Activated CD8-positive, alpha-beta T cell treated with anti-CD3 and anti-CD28 coated beads, Interleukin-2, amount 10 ng/mL, durations not matched to agents 7 days and 5 days (primary cell): ENCODE measurements at regions not wholly inside any gene's neighbourhood (a gene's known extent, or its start where the extent isn't known, plus 50 kb on each side); places are given as distances from the start of the nearest gene placed in this dataset.

Source experiments
- ATAC-seq: fragments of 150-1000 bp; cut with Tn5 transposase; one replicate; pipeline ENCODE4 v1.10.0; 2021; ENCODE audit warnings: moderate library complexity
- CTCF ChIA-PET: fragments of 350-600 bp; sonication (Branson Sonifier 250); formaldehyde crosslinking; loops from one replicate; lab custom pipeline; 2021; ENCODE audit warnings: antibody characterized with exemption; lab: Charles Lee
- POLR2A ChIA-PET: fragments of 350-600 bp; sonication (Branson Sonifier 250); formaldehyde crosslinking; loops from one replicate; lab custom pipeline; 2021; ENCODE audit warnings: antibody characterized with exemption; lab: Charles Lee
- DNase-seq: peaks from one replicate; pipeline ENCODE4 v3.0.0-alpha.2; 2020
- H3K27ac Mint-ChIP-seq: one replicate; pipeline ENCODE4 v1.8.0; 2021; ENCODE audit warnings: mild to moderate bottlenecking, mixed read lengths
- H3K27me3 Mint-ChIP-seq: one replicate; pipeline ENCODE4 v1.8.0; 2021; ENCODE audit warnings: low read depth, mixed read lengths
- H3K36me3 Mint-ChIP-seq: one replicate; pipeline ENCODE4 v1.8.0; 2021; ENCODE audit warnings: low read depth, mixed read lengths
- H3K4me1 Mint-ChIP-seq: one replicate; pipeline ENCODE4 v1.8.0; 2021; ENCODE audit warnings: low read depth, mixed read lengths
- H3K4me3 Mint-ChIP-seq: one replicate; pipeline ENCODE4 v1.8.0; 2021; ENCODE audit warnings: mild to moderate bottlenecking, mixed read lengths
- H3K9me3 Mint-ChIP-seq: one replicate; pipeline ENCODE4 v1.8.0; 2022; ENCODE audit warnings: mixed read lengths; ENCODE audit not compliant: insufficient read depth

DNA sequence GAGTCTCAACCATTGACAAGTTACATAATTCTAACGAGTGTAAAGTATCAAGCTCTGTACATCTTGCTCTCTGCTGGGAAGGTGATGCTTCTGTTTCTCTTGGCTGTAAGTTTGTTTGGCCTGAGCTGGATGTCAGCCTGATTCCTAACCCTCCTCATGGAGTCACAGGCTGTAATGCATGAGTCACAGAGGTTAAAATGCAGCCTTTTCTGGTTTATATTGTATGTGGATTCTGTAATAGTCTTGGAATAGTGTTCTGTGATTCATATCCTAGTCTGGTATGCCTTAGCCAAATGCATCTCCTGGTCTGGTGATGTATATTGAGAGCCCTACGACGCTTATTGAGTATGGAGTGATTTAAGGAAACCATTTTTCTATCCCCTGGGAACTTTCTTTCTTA, 104.5 kb upstream of the FRMD6 start:
- ChIA-PET POLR2A (no interaction called here), CTCF (no interaction called here)
- Mint-ChIP-seq H3K27me3 (peaks cover 6% of the 10 kb centered on the region), H3K27ac (no peak overlapping the region), H3K36me3 (no peaks in the 10 kb centered on the region), H3K4me1 (no peaks in the 10 kb centered on the region), H3K4me3 (no peak overlapping the region), H3K9me3 (no peaks in the 10 kb centered on the region)
- ATAC-seq (no peak), DNase-seq (no peak)

DNA sequence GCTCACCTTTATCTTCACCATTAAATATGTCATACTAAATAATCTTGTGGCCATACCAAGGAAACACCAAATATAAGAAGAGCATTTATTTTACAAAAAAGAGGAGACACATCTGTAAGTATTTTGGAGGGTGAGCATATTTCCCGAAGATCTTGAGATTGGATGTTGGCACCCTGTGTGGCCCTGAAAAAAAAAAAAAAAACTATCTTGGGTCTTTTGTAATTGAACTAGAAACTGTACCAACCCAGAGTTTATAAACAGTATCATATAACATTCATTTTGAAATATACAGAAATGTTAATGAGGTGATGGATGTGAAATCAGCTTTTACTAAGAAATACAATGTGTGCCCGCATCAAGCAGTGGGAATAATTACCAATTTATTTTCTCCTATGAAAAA, 104.0 kb upstream of the FRMD6 start:
- Mint-ChIP-seq H3K4me1 (no peaks in the 10 kb centered on the region), H3K9me3 (no peaks in the 10 kb centered on the region), H3K4me3 (no peak overlapping the region), H3K27me3 (peaks cover 8% of the 10 kb centered on the region), H3K27ac (no peak overlapping the region), H3K36me3 (no peaks in the 10 kb centered on the region)
- CTCF ChIA-PET, result no interaction called here
- ATAC-seq (no peak), DNase-seq (no peak)
- POLR2A ChIA-PET, result no interaction called here

- H3K4me3 Mint-ChIP-seq, result no peak overlapping the region
- no peak overlapping the region for H3K27ac Mint-ChIP-seq
- ChIA-PET CTCF (no interaction called here), POLR2A (no interaction called here)
- no peaks in the 10 kb centered on the region for H3K36me3 Mint-ChIP-seq
- H3K4me1 Mint-ChIP-seq, result no peaks in the 10 kb centered on the region
- ATAC-seq (no peak), DNase-seq (no peak)
- no peaks in the 10 kb centered on the region for H3K9me3 Mint-ChIP-seq
- peaks cover 9% of the 10 kb centered on the region for H3K27me3 Mint-ChIP-seq
These were observed 103.5 kb upstream of the FRMD6 start for GRCh38 chr14:51548187-51548586.

DNA sequence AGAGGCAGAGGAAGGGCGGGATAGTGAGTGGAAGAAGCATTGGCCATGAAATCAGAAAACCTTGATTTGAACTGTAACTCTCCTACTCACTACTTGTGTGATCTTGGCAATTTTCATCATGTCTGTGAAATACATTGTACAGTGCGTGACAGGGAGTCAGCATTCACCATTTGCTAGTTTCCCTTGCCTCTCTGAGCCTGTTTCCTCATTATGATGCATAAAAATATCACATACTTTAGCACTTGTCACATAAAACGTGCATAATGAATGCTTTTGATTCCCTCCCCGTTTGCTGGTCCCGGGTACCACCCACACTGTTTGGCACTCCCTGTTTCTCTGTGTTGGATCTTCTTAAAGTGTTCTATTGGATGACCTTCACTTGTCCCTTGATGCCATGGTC, 101.1 kb upstream of the FRMD6 start:
- H3K27ac Mint-ChIP-seq, result no peak overlapping the region
- H3K27me3 Mint-ChIP-seq, result peaks cover 12% of the 10 kb centered on the region
- DNase-seq (no peak), ATAC-seq (no peak)
- H3K4me3 Mint-ChIP-seq, result no peak overlapping the region
- ChIA-PET POLR2A (no interaction called here), CTCF (no interaction called here)
- no peaks in the 10 kb centered on the region for H3K9me3 Mint-ChIP-seq
- no peaks in the 10 kb centered on the region for H3K36me3 Mint-ChIP-seq
- H3K4me1 Mint-ChIP-seq, result no peaks in the 10 kb centered on the region

DNA sequence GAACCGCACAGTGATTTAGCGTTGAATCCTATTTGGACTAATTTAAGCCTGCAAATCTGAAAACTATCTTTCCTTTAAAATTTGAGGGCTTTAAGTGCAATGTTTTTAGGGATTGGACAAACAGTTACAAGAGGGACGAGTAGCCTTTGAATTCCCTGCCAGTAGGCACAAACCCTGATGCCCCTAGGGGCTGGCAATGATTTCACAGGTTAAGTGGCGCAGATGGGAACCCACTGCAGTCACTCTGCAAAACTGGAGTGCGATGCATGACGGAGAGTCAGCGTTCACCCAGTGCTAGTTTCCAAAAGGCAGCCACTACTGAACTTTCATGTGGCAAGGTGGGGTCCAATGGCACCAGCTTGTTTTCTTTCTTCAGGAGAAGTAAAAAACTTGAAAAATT, 99.4 kb upstream of the FRMD6 start:
- Mint-ChIP-seq H3K27me3 (peaks cover 10% of the 10 kb centered on the region), H3K4me1 (no peaks in the 10 kb centered on the region), H3K36me3 (no peaks in the 10 kb centered on the region), H3K9me3 (no peaks in the 10 kb centered on the region), H3K27ac (no peak overlapping the region), H3K4me3 (no peak overlapping the region)
- no peak for ATAC-seq
- no peak for DNase-seq
- ChIA-PET POLR2A (no interaction called here), CTCF (interaction anchor here (1.1 to 1.5 kb wide), 4 partner anchors 10 to 269 kb away, joined by 3 to 4 read pairs (median 4); no protein-coding TSS in a partner anchor)

- H3K4me1 Mint-ChIP-seq, result no peaks in the 10 kb centered on the region
- H3K27me3 Mint-ChIP-seq, result peaks cover 10% of the 10 kb centered on the region
- no peak overlapping the region for H3K4me3 Mint-ChIP-seq
- CTCF ChIA-PET, result interaction anchor here (1.1 to 1.5 kb wide), 4 partner anchors 10 to 270 kb away, joined by 3 to 4 read pairs (median 4); no protein-coding TSS in a partner anchor
- H3K36me3 Mint-ChIP-seq, result no peaks in the 10 kb centered on the region
- no peak overlapping the region for H3K27ac Mint-ChIP-seq
- ATAC-seq (no peak), DNase-seq (no peak)
- POLR2A ChIA-PET, result no interaction called here
- no peaks in the 10 kb centered on the region for H3K9me3 Mint-ChIP-seq
These were observed 98.8 kb upstream of the FRMD6 start for GRCh38 chr14:51552768-51553404.

GRCh38 chr14:51554339-51554920, 97.3 kb upstream of the FRMD6 start:
- no peaks in the 10 kb centered on the region for H3K36me3 Mint-ChIP-seq
- peaks cover 13% of the 10 kb centered on the region for H3K27me3 Mint-ChIP-seq
- DNase-seq, result no peak
- no peaks in the 10 kb centered on the region for H3K4me1 Mint-ChIP-seq
- no peak for ATAC-seq
- H3K9me3 Mint-ChIP-seq, result no peaks in the 10 kb centered on the region
- H3K4me3 Mint-ChIP-seq, result no peak overlapping the region
- CTCF ChIA-PET, result no interaction called here
- no peak overlapping the region for H3K27ac Mint-ChIP-seq
- POLR2A ChIA-PET, result no interaction called here

GRCh38 chr14:51554953-51555352, 96.8 kb upstream of the FRMD6 start:
- peaks cover 16% of the 10 kb centered on the region for H3K27me3 Mint-ChIP-seq
- no peak for DNase-seq
- H3K4me1 Mint-ChIP-seq, result no peaks in the 10 kb centered on the region
- no peak overlapping the region for H3K4me3 Mint-ChIP-seq
- CTCF ChIA-PET, result interaction anchor here (0.7 to 0.9 kb wide), 2 partner anchors 98 to 225 kb away, joined by 3 read pairs; no protein-coding TSS in a partner anchor
- ATAC-seq, result no peak
- no peaks in the 10 kb centered on the region for H3K36me3 Mint-ChIP-seq
- no peaks in the 10 kb centered on the region for H3K9me3 Mint-ChIP-seq
- H3K27ac Mint-ChIP-seq, result no peak overlapping the region
- POLR2A ChIA-PET, result no interaction called here

GRCh38 chr14:51561141-51561540, 90.6 kb upstream of the FRMD6 start:
- no peak for DNase-seq
- ATAC-seq, result no peak
- Mint-ChIP-seq H3K4me3 (no peak overlapping the region), H3K27me3 (peaks cover 5% of the 10 kb centered on the region), H3K27ac (no peak overlapping the region), H3K36me3 (no peaks in the 10 kb centered on the region), H3K9me3 (no peaks in the 10 kb centered on the region), H3K4me1 (peaks cover 7% of the 10 kb centered on the region)
- ChIA-PET POLR2A (no interaction called here), CTCF (no interaction called here)

GRCh38 chr14:51562816-51563215, 88.9 kb upstream of the FRMD6 start:
- ChIA-PET CTCF (interaction anchor here (1.0 to 1.6 kb wide), 2 partner anchors 10 to 280 kb away, joined by 3 to 4 read pairs; no protein-coding TSS in a partner anchor), POLR2A (no interaction called here)
- Mint-ChIP-seq H3K36me3 (no peaks in the 10 kb centered on the region), H3K4me1 (peaks cover 21% of the 10 kb centered on the region), H3K27ac (no peak overlapping the region), H3K27me3 (peaks cover 5% of the 10 kb centered on the region), H3K4me3 (no peak overlapping the region), H3K9me3 (no peaks in the 10 kb centered on the region)
- no peak for DNase-seq
- no peak for ATAC-seq

- ChIA-PET CTCF (interaction anchor here (1.3 to 1.6 kb wide), 2 partner anchors 59 to 281 kb away, joined by 3 to 4 read pairs; no protein-coding TSS in a partner anchor), POLR2A (no interaction called here)
- H3K36me3 Mint-ChIP-seq, result no peaks in the 10 kb centered on the region
- DNase-seq (no peak), ATAC-seq (no peak)
- H3K4me1 Mint-ChIP-seq, result peaks cover 21% of the 10 kb centered on the region
- H3K9me3 Mint-ChIP-seq, result no peaks in the 10 kb centered on the region
- H3K27ac Mint-ChIP-seq, result no peak overlapping the region
- peaks cover 5% of the 10 kb centered on the region for H3K27me3 Mint-ChIP-seq
- H3K4me3 Mint-ChIP-seq, result no peak overlapping the region
These were observed 88.2 kb upstream of the FRMD6 start for GRCh38 chr14:51563560-51563959.

- no peak overlapping the region for H3K4me3 Mint-ChIP-seq
- ChIA-PET CTCF (interaction anchor here (1.3 kb wide), 1 partner anchor 58 kb away, joined by 3 read pairs; no protein-coding TSS in a partner anchor), POLR2A (no interaction called here)
- DNase-seq, result no peak
- no peak overlapping the region for H3K27ac Mint-ChIP-seq
- no peaks in the 10 kb centered on the region for H3K9me3 Mint-ChIP-seq
- no peak for ATAC-seq
- H3K36me3 Mint-ChIP-seq, result no peaks in the 10 kb centered on the region
- H3K27me3 Mint-ChIP-seq, result peaks cover 2% of the 10 kb centered on the region
- H3K4me1 Mint-ChIP-seq, result peaks cover 21% of the 10 kb centered on the region
These were observed 87.2 kb upstream of the FRMD6 start for GRCh38 chr14:51564460-51564859.
